GM12878 (cell line): ENCODE measurements at regions not wholly inside any gene's neighbourhood (a gene's known extent, or its start where the extent isn't known, plus 50 kb on each side); places are given as distances from the start of the nearest gene placed in this dataset.

ENCODE experiments used
- ATAC-seq: fragments of 200-7000 bp; cut with Tn5 transposase; 3 replicates; pipeline ENCODE4 v1.9.1; 2020; ENCODE audit warnings: mild to moderate bottlenecking, moderate library complexity
- BruUV-seq: library from RNA; stranded (reverse); fragments of 400-500 nt; replicated peaks from 2 replicates; lab custom pipeline; 2021; lab: Mats Ljungman, UMichigan
- CTCF ChIA-PET: fragments of 300-600 bp; sonication (Branson Sonifier 250); formaldehyde crosslinking; extraction: SDS; loops from one replicate; lab custom pipeline; 2021; ENCODE audit warnings: inconsistent platforms; lab: Yijun Ruan, JAX
- POLR2A ChIA-PET: fragments of 350-600 bp; formaldehyde crosslinking; extraction: SDS; loops from one replicate; lab custom pipeline; 2021; ENCODE audit warnings: inconsistent platforms; lab: Charles Lee
- RAD21 ChIA-PET: fragments of 300-600 bp; sonication (Branson Sonifier 250); formaldehyde crosslinking; loops from one replicate; lab custom pipeline; 2023; ENCODE audit warnings: antibody characterized with exemption; ENCODE audit not compliant: unreplicated experiment; lab: Charles Lee
- SMC1A ChIA-PET: fragments of 300-600 bp; sonication (Branson Sonifier 250); formaldehyde crosslinking; loops from one replicate; lab custom pipeline; 2023; ENCODE audit not compliant: unreplicated experiment, uncharacterized antibody; lab: Charles Lee
- DNase-seq: peaks from one replicate; pipeline ENCODE4 v3.0.0-alpha.2; 2011; ENCODE audit warnings: low read depth, low spot score
- FAIRE-seq: peaks from 3 replicates; lab custom pipeline; 2011; peaks lifted over from hg19 to GRCh38; lab: Jason Lieb, UNC
- H2AFZ ChIP-seq: 2 replicates; pipeline ENCODE4 v1.6.0; 2011; ENCODE audit warnings: low read depth, low read length, control low read depth; ENCODE audit not compliant: control insufficient read depth
- H3K27ac ChIP-seq: 2 replicates; pipeline ENCODE4 v1.5.1; 2011; ENCODE audit warnings: control low read depth; ENCODE audit not compliant: control insufficient read depth, insufficient read depth
- H3K27me3 ChIP-seq, 2 experiments: replicated peaks in 1 of 2; 2 replicates each; pipeline versions ENCODE4 v1.6.0 to v1.6.1; 2011; ENCODE audit warnings: low read length in 1 of 2; ENCODE audit not compliant: control insufficient read depth in 2 of 2, insufficient read depth in 2 of 2
- H3K36me3 ChIP-seq, 2 experiments: 2 replicates each; pipeline ENCODE4 v1.5.1; 2011; ENCODE audit warnings: low read length in 1 of 2; ENCODE audit not compliant: control insufficient read depth in 2 of 2, insufficient read depth in 2 of 2
- H3K4me1 ChIP-seq: 2 replicates; pipeline ENCODE4 v1.6.1; 2011; ENCODE audit warnings: mild to moderate bottlenecking, low read length, moderate library complexity, mixed read lengths; ENCODE audit not compliant: control insufficient read depth, insufficient read depth
- H3K4me2 ChIP-seq: 2 replicates; pipeline ENCODE4 v1.6.0; 2011; ENCODE audit warnings: control low read depth; ENCODE audit not compliant: control insufficient read depth, insufficient read depth
- H3K4me3 ChIP-seq: fragments of 200-600 bp; sonication (generic); 2 replicates; pipeline ENCODE4 v1.5.1; 2016
- H3K79me2 ChIP-seq: 2 replicates; pipeline ENCODE4 v1.6.0; 2011; ENCODE audit warnings: low read length; ENCODE audit not compliant: control insufficient read depth, insufficient read depth
- H3K9ac ChIP-seq: 2 replicates; pipeline ENCODE4 v1.8.0; 2011; ENCODE audit warnings: low read length, control low read depth, mixed read lengths; ENCODE audit not compliant: control insufficient read depth, insufficient read depth
- H3K9me3 ChIP-seq: replicated peaks from 3 replicates; pipeline ENCODE4 v1.5.1; 2011; ENCODE audit warnings: mild to moderate bottlenecking, low read length; ENCODE audit not compliant: control insufficient read depth, insufficient read depth
- H4K20me1 ChIP-seq: 2 replicates; pipeline ENCODE4 v1.6.0; 2011; ENCODE audit not compliant: control insufficient read depth, insufficient read depth
- CHD4 ChIP-seq: fragments of 200-600 bp; sonication (generic); IDR thresholded peaks from 2 replicates; pipeline ENCODE4 v1.6.1; 2016; ENCODE audit warnings: mild to moderate bottlenecking
- ETV6 ChIP-seq, 2 experiments: fragments of 450-650 bp in 1 of 2; IDR thresholded peaks in 1 of 2; conservative IDR thresholded peaks in 1 of 2; 2 replicates each; pipeline ENCODE4 v1.6.1; 2014; ENCODE audit warnings: antibody characterized with exemption in 1 of 2, borderline replicate concordance in 1 of 2, low read depth in 1 of 2, mild to moderate bottlenecking in 1 of 2, moderate library complexity in 1 of 2
- FOXK2 ChIP-seq: fragments of 450-650 bp; IDR thresholded peaks from 2 replicates; pipeline ENCODE4 v1.6.1; 2017; ENCODE audit warnings: mild to moderate bottlenecking, moderate library complexity
- GATAD2B ChIP-seq: fragments of 450-650 bp; conservative IDR thresholded peaks from 2 replicates; pipeline ENCODE4 v1.6.1; 2017; ENCODE audit warnings: low read depth, mild to moderate bottlenecking, moderate library complexity
- MTA2 ChIP-seq: fragments of 450-650 bp; IDR thresholded peaks from 2 replicates; pipeline ENCODE4 v1.6.1; 2016; ENCODE audit warnings: low read depth, mild to moderate bottlenecking, moderate library complexity
- NR2C1 ChIP-seq: fragments of 450-650 bp; IDR thresholded peaks from 2 replicates; pipeline ENCODE4 v1.6.1; 2017; ENCODE audit warnings: antibody characterized with exemption, mild to moderate bottlenecking, moderate library complexity
- RBBP5 ChIP-seq: fragments of 200-600 bp; sonication (generic); conservative IDR thresholded peaks from 2 replicates; pipeline ENCODE4 v1.6.1; 2016
- REST ChIP-seq: IDR thresholded peaks from 2 replicates; pipeline ENCODE4 v1.6.1; 2012; ENCODE audit warnings: mild to moderate bottlenecking, low read depth, low read length
- SREBF1 ChIP-seq: IDR thresholded peaks from 2 replicates; pipeline ENCODE4 v1.6.1; 2012; ENCODE audit warnings: mild to moderate bottlenecking, low read length
- TCF12 ChIP-seq: IDR thresholded peaks from 2 replicates; pipeline ENCODE4 v1.6.1; 2011; ENCODE audit warnings: low read depth, mild to moderate bottlenecking, low read length
- TCF3 ChIP-seq: IDR thresholded peaks from 2 replicates; pipeline ENCODE4 v1.6.1; 2012; ENCODE audit warnings: low read depth, mild to moderate bottlenecking, low read length, borderline replicate concordance; ENCODE audit not compliant: insufficient read depth
- USF1 ChIP-seq: IDR thresholded peaks from 2 replicates; pipeline ENCODE4 v1.6.1; 2011; ENCODE audit warnings: borderline replicate concordance, low read depth, mild to moderate bottlenecking, moderate library complexity, mixed read lengths, low read length; ENCODE audit not compliant: insufficient read depth; ENCODE audit errors: extremely low read length
- in situ Hi-C: fragments of 300-500 bp; cut with MboI; formaldehyde crosslinking; loops from 9 replicates; pipeline ENCODE4 v1.14.3; 2018; ENCODE audit warnings: mixed read lengths
- intact Hi-C: fragments of 100-400 bp; cut with micrococcal nuclease; formaldehyde crosslinking; loops from one replicate; pipeline ENCODE4 v1.14.2; 2022; ENCODE audit not compliant: unreplicated experiment
- TF ChIP-seq, protein P1 (sequence below): fragments of 450-650 bp; IDR thresholded peaks from 2 replicates; pipeline ENCODE4 v1.6.1; 2016; ENCODE audit warnings: mild to moderate bottlenecking
- TF ChIP-seq, protein P2 (sequence below): IDR thresholded peaks from 2 replicates; pipeline ENCODE4 v1.6.1; 2012; ENCODE audit warnings: low read length, inconsistent platforms

- BruUV-seq = no TSS peak
- no peak overlapping the region for H3K9ac ChIP-seq
- H3K4me3 ChIP-seq = no peak overlapping the region
- CTCF ChIA-PET = no interaction called here
- H3K27ac ChIP-seq = no peak overlapping the region
- POLR2A ChIA-PET = no interaction called here
- TF ChIP-seq TCF12 (no peak), SREBF1 (no peak), REST (no peak), CHD4 (no peak), RBBP5 (no peak), TCF3 (no peak), ETV6 (conservative IDR thresholded peaks at IDR 0.05 in 1 of 2, IDR thresholded peaks at IDR 0.05 in 1 of 2; ENCODE audit: borderline replicate concordance in 1 of 2, low read depth in 1 of 2) (no peak), NR2C1 (no peak), USF1 (no peak), GATAD2B (no peak), FOXK2 (no peak), MTA2 (no peak)
- TF ChIP-seq, protein P1, sequence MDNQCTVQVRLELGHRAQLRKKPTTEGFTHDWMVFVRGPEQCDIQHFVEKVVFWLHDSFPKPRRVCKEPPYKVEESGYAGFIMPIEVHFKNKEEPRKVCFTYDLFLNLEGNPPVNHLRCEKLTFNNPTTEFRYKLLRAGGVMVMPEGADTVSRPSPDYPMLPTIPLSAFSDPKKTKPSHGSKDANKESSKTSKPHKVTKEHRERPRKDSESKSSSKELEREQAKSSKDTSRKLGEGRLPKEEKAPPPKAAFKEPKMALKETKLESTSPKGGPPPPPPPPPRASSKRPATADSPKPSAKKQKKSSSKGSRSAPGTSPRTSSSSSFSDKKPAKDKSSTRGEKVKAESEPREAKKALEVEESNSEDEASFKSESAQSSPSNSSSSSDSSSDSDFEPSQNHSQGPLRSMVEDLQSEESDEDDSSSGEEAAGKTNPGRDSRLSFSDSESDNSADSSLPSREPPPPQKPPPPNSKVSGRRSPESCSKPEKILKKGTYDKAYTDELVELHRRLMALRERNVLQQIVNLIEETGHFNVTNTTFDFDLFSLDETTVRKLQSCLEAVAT = no peak
- TF ChIP-seq, protein P2, sequence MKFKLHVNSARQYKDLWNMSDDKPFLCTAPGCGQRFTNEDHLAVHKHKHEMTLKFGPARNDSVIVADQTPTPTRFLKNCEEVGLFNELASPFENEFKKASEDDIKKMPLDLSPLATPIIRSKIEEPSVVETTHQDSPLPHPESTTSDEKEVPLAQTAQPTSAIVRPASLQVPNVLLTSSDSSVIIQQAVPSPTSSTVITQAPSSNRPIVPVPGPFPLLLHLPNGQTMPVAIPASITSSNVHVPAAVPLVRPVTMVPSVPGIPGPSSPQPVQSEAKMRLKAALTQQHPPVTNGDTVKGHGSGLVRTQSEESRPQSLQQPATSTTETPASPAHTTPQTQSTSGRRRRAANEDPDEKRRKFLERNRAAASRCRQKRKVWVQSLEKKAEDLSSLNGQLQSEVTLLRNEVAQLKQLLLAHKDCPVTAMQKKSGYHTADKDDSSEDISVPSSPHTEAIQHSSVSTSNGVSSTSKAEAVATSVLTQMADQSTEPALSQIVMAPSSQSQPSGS = no peak
- H3K79me2 ChIP-seq = no peaks in the 10 kb centered on the region
- no peaks in the 10 kb centered on the region for H3K36me3 ChIP-seq
- intact Hi-C loops (no loop called here), in situ Hi-C loops (no loop called here)
- no peaks in the 10 kb centered on the region for H3K27me3 ChIP-seq
- no peak overlapping the region for H3K4me2 ChIP-seq
- DNase-seq (no peak), FAIRE-seq (no peak), ATAC-seq (no peak)
- RAD21 ChIA-PET = no interaction called here
- H3K9me3 ChIP-seq = no peaks in the 10 kb centered on the region
- no peaks in the 10 kb centered on the region for H3K4me1 ChIP-seq
- no peaks in the 10 kb centered on the region for H4K20me1 ChIP-seq
- SMC1A ChIA-PET = no interaction called here
- no peak overlapping the region for H2AFZ ChIP-seq
Measured at GRCh38 chr6:78110641-78111040, 457.8 kb downstream of the MEI4 start.
